Lower leg skin (tissue), 4 donors: ENCODE measurements at regions not wholly inside any gene's neighbourhood (a gene's known extent, or its start where the extent isn't known, plus 50 kb on each side); places are given as distances from the start of the nearest gene placed in this dataset.

Experiments used
- DNase-seq, 2 donors: peaks; one replicate each; pipeline ENCODE4 v3.0.0-alpha.2; 2019; ENCODE audit warnings: low spot score in 2 of 2
- H3K4me3 ChIP-seq: fragments of 200-600 bp; sonication (generic); 2 replicates; pipeline ENCODE4 v1.5.1; 2017; ENCODE audit warnings: mild to moderate bottlenecking, low read depth; ENCODE audit not compliant: poor library complexity, severe bottlenecking
- POLR2A ChIP-seq, 2 donors: fragments of 450-650 bp; IDR thresholded peaks; one replicate each; pipeline ENCODE4 v1.6.1; 2016 to 2017; ENCODE audit warnings: antibody characterized with exemption in 2 of 2, mild to moderate bottlenecking in 1 of 2, moderate library complexity in 1 of 2
- WGBS, 2 donors: methylation state at CpG; one replicate each; pipeline ENCODE4 v1.1.5; 2018; 5-methylcytosine and 5-hydroxymethylcytosine counted together
- intact Hi-C: fragments of 100-400 bp; cut with DNase I; formaldehyde crosslinking; loops from one replicate; pipeline ENCODE4 v1.15.0; 2023; ENCODE audit warnings: low total_unique reads
- TF ChIP-seq, protein P1 (sequence below), 3 donors: fragments of 450-650 bp; IDR thresholded peaks; one replicate each; pipeline ENCODE4 v1.5.1; 2016; ENCODE audit warnings: antibody characterized with exemption in 3 of 3, mild to moderate bottlenecking in 3 of 3, moderate library complexity in 2 of 3

DNA sequence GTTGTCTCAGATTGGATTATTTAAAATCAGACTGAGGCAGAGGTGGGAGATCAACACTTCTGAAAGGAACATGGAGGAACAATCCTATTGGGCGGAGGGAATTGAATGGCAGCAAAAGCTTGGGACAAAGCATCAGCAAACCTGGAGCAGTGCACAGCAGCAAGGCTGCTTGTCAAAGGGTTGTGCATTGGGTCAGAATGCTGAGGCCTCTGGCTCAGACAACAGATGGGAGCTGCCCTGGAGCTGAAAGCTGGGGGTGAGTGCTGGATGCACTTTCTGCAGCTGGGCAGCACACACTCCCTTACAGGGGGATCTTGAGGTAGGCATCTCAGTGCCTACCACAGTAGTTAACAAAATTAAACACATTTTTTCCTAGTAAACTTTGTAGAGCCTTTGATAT is 634.4 kb upstream of the MMS22L start:
- no peak overlapping the region for H3K4me3 ChIP-seq
- TF ChIP-seq, protein P1, sequence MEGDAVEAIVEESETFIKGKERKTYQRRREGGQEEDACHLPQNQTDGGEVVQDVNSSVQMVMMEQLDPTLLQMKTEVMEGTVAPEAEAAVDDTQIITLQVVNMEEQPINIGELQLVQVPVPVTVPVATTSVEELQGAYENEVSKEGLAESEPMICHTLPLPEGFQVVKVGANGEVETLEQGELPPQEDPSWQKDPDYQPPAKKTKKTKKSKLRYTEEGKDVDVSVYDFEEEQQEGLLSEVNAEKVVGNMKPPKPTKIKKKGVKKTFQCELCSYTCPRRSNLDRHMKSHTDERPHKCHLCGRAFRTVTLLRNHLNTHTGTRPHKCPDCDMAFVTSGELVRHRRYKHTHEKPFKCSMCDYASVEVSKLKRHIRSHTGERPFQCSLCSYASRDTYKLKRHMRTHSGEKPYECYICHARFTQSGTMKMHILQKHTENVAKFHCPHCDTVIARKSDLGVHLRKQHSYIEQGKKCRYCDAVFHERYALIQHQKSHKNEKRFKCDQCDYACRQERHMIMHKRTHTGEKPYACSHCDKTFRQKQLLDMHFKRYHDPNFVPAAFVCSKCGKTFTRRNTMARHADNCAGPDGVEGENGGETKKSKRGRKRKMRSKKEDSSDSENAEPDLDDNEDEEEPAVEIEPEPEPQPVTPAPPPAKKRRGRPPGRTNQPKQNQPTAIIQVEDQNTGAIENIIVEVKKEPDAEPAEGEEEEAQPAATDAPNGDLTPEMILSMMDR (IDR thresholded peaks at IDR 0.05) = no peak
- TF ChIP-seq POLR2A (IDR thresholded peaks at IDR 0.05) = no peak
- DNase-seq = no peak
- 96 to 100% methylated on average over 1 of the region's 1 CpG for WGBS, 2 donors
- intact Hi-C loops = no loop called here

DNA sequence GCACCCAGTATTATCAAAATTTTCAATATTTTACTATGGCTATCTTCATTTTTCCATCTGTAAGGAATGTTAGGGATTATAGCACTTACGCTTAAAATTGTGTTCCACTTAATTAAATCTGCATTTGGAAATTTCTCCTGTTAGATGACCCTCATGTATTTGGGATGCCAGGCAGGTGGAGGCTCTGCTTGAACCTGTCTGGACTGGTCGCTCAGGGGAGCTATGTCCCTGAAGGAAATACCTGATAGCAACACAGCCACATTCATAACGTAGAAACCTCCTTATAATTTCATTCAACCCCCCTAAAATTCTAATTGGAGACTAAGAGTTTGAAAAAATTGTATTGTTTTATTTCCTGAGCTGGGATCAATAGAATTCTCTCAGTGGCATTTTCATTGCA is 636.0 kb upstream of the MMS22L start:
- 52 to 64% methylated on average over 3 of the region's 3 CpGs for WGBS, 2 donors
- H3K4me3 ChIP-seq = no peak overlapping the region
- DNase-seq = no peak
- intact Hi-C loops = no loop called here
- TF ChIP-seq POLR2A (IDR thresholded peaks at IDR 0.05) = no peak
- TF ChIP-seq, protein P1 (IDR thresholded peaks at IDR 0.05) = no peak

DNA sequence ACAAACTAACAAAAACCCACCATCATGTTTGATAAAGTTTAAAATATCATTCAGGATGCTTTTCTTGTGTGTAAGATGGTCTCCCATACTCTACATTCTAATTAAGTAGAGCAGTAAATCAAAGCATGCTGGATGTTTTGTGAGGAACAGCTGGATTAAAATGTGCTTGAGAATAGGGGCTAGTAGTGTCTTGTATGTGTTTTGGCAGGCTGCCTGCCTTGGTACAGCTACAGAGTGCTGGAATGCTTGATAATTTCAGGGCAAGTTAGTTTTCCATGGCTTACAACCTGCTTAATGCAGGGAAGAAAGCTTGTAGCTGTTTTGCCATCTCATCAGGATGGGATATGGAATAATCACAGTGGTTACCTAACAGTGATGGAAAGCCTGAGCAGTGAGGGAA is 636.6 kb upstream of the MMS22L start:
- no peak for TF ChIP-seq POLR2A (IDR thresholded peaks at IDR 0.05)
- TF ChIP-seq, protein P1 (IDR thresholded peaks at IDR 0.05) = no peak
- no peak overlapping the region for H3K4me3 ChIP-seq
- intact Hi-C loops = no loop called here
- no peak for DNase-seq

DNA sequence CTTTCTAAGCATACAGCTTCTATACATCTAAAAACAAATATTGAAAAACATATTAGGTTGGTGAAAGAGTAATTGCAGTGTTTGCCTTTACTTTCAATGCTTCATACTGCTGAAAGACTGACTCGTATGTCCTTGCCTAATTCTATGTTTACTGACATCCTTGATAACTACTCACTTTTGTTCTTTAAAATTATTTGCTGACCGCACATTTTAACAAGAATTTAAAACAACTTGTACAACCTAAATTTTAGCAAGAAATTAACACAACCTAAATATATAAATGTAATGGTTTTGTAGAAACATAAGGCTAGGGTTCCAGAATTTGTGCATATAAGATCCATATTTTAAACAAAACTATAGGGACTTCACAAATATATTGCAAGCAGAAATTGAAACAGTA is 640.2 kb upstream of the MMS22L start:
- intact Hi-C loops = no loop called here
- H3K4me3 ChIP-seq = no peak overlapping the region
- TF ChIP-seq POLR2A (IDR thresholded peaks at IDR 0.05) = no peak
- TF ChIP-seq, protein P1 (IDR thresholded peaks at IDR 0.05) = no peak
- no peak for DNase-seq
- WGBS, 2 donors = 88 to 91% methylated on average over 2 of the region's 2 CpGs

DNA sequence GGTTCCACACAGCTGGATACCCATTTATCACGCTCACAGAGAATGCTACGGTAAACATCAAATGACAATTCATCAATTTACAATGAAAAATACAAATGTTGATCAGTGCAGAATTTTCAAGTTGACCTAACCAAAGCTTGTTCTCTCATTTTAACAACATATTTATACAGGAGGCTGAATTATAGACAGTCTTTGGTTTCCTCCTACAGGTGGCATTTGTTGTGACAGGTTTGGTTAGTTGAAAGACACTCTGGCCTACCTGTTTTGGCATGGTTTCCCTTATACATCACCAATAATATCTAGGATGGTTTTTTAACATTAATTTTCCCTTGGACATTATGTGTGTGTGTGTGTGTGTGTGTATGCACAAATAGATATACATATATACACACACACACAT is 642.5 kb upstream of the MMS22L start:
- TF ChIP-seq POLR2A (IDR thresholded peaks at IDR 0.05) = no peak
- TF ChIP-seq, protein P1 (IDR thresholded peaks at IDR 0.05) = no peak
- WGBS, 2 donors = 85 to 91% methylated on average over 2 of the region's 2 CpGs
- DNase-seq = no peak
- no peak overlapping the region for H3K4me3 ChIP-seq
- intact Hi-C loops = no loop called here

DNA sequence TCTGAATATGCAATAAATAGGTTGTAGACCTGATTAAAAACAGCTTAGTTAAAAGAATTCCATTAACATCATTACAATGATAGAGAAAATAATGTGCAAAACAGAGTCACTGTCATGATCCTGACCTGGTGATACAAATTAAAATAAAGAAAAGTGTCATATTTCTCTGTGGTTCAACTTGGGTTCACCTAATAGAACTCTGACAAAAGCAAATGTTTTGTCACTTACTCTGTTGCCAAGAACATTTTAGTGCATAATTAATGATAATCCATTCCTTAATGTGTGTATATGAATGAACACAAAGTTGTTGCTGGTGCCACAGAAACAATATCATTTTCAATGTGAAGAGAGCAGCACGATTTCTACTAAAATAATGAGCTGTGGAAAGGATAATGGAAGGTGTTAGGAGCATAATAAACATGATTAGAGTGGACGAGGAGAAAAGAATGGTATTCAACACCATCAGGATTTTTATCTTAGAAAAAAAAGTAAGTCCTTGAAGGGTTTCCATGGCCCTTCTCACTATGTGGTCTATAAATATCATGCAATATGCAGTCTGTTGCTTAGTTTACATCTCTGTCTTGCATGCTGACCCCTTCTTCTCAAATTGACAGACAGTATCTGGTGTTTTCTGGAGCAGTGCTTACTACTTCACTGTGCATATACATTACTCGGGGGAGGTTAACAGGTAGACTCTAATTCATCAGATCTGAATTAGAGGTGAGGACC is 656.6 kb upstream of the MMS22L start:
- intact Hi-C loops = no loop called here
- no peak overlapping the region for H3K4me3 ChIP-seq
- WGBS, 2 donors = 84 to 85% methylated on average over 3 of the region's 3 CpGs
- DNase-seq = no peak
- no peak for TF ChIP-seq POLR2A (IDR thresholded peaks at IDR 0.05)
- TF ChIP-seq, protein P1 (IDR thresholded peaks at IDR 0.05) = no peak
